ENCODE measurements at regions not wholly inside any gene's neighbourhood (a gene's known extent, or its start where the extent isn't known, plus 50 kb on each side); places are given as distances from the start of the nearest gene placed in this dataset.
"Not testable (repeated sequence)": the region's sequence is repeated elsewhere in the genome, so short reads cannot be mapped to it uniquely, and the experiment has no call there.

GRCh38 chr3:161920196-161920595 is 423.6 kb downstream of the OTOL1 start:
- DNase-seq = no peak

- DNase-seq = no peak
Observed at GRCh38 chr3:161925749-161926360, 429.2 kb downstream of the OTOL1 start.

- no peak for DNase-seq
Observed at GRCh38 chr3:161927131-161927530, 430.5 kb downstream of the OTOL1 start.

- no peak for DNase-seq
Observed at GRCh38 chr3:161939918-161940620, 443.5 kb downstream of the OTOL1 start.

- no peak for DNase-seq
Observed at GRCh38 chr3:161940621-161940965, 444.0 kb downstream of the OTOL1 start.

GRCh38 chr3:161941891-161942290 is 445.3 kb downstream of the OTOL1 start:
- DNase-seq = no peak

GRCh38 chr3:161943801-161944345 is 447.3 kb downstream of the OTOL1 start:
- not testable (repeated sequence) for DNase-seq

- no peak for DNase-seq
Observed at GRCh38 chr3:161946443-161946960, 449.9 kb downstream of the OTOL1 start.

- DNase-seq = no peak
Observed at GRCh38 chr3:161950318-161950868, 453.8 kb downstream of the OTOL1 start.

GRCh38 chr3:161957467-161957866 is 460.9 kb downstream of the OTOL1 start:
- no peak for DNase-seq

- no peak for DNase-seq
Observed at GRCh38 chr3:161964857-161965256, 468.2 kb downstream of the OTOL1 start.

GRCh38 chr3:161969867-161970266 is 473.3 kb downstream of the OTOL1 start:
- DNase-seq = no peak

GRCh38 chr3:161975201-161975600 is 478.6 kb downstream of the OTOL1 start:
- DNase-seq = no peak

- DNase-seq = no peak
Observed at GRCh38 chr3:161977063-161977462, 480.5 kb downstream of the OTOL1 start.

- DNase-seq = no peak
Observed at GRCh38 chr3:161977850-161978249, 481.2 kb downstream of the OTOL1 start.

- DNase-seq = no peak
Observed at GRCh38 chr3:161987933-161988332, 491.3 kb downstream of the OTOL1 start.

GRCh38 chr3:161989012-161989411 is 492.4 kb downstream of the OTOL1 start:
- DNase-seq = no peak

- no peak for DNase-seq
Observed at GRCh38 chr3:161990036-161990435, 493.4 kb downstream of the OTOL1 start.

- no peak for DNase-seq
Observed at GRCh38 chr3:161991901-161992540, 495.4 kb downstream of the OTOL1 start.

GRCh38 chr3:161999846-162000245 is 503.2 kb downstream of the OTOL1 start:
- no peak for DNase-seq

- DNase-seq = no peak
Observed at GRCh38 chr3:162007722-162008121, 511.1 kb downstream of the OTOL1 start.

- no peak for DNase-seq
Observed at GRCh38 chr3:162012633-162013032, 516.0 kb downstream of the OTOL1 start.

GRCh38 chr3:162014284-162014683 is 517.7 kb downstream of the OTOL1 start:
- no peak for DNase-seq

GRCh38 chr3:162015856-162016255 is 519.2 kb downstream of the OTOL1 start:
- DNase-seq = no peak

All from NCI-H2171 (cell line).